Prostate gland (tissue), 2 donors: ENCODE measurements at regions not wholly inside any gene's neighbourhood (a gene's known extent, or its start where the extent isn't known, plus 50 kb on each side); places are given as distances from the start of the nearest gene placed in this dataset.
A peak's percentile ranks its signal among the peaks of the same experiment; 100 is the strongest.

Source experiments
- DNase-seq: peaks from one replicate; pipeline ENCODE4 v3.0.0-alpha.2; 2019; ENCODE audit warnings: low spot score
- H3K27ac ChIP-seq, 2 donors: fragments of 200-600 bp; sonication (generic); 2 replicates each; pipeline ENCODE4 v1.5.1; 2017 to 2019
- H3K27me3 ChIP-seq: fragments of 200-600 bp; sonication (generic); replicated peaks from 2 replicates; pipeline ENCODE4 v1.5.1; 2019; ENCODE audit not compliant: insufficient read depth
- H3K36me3 ChIP-seq, 2 donors: fragments of 200-600 bp; sonication (generic); 1 replicate in 1 of 2; 2 replicates in 1 of 2; pipeline versions ENCODE4 v1.5.1 to v1.8.1; 2017 to 2019
- H3K4me1 ChIP-seq: fragments of 200-600 bp; sonication (generic); replicated peaks from 2 replicates; pipeline ENCODE4 v1.5.1; 2019
- H3K4me3 ChIP-seq, 2 donors: fragments of 200-600 bp; sonication (generic); 2 replicates each; pipeline ENCODE4 v1.5.1; 2017 to 2019
- H3K9me3 ChIP-seq: fragments of 200-600 bp; sonication (generic); 2 replicates; pipeline ENCODE4 v1.5.1; 2017
- CTCF ChIP-seq, 4 experiments: fragments of 200-600 bp in 2 of 4; fragments of 450-650 bp in 2 of 4; sonication (generic) in 2 of 4; IDR thresholded peaks; 1 replicate in 3 of 4; 2 replicates in 1 of 4; pipeline ENCODE4 v1.5.1; 2016 to 2019; ENCODE audit warnings: antibody characterized with exemption in 4 of 4, mild to moderate bottlenecking in 2 of 4, moderate library complexity in 2 of 4
- POLR2A ChIP-seq: fragments of 450-650 bp; IDR thresholded peaks from one replicate; pipeline ENCODE4 v1.6.1; 2016; ENCODE audit warnings: antibody characterized with exemption, mild to moderate bottlenecking
- POLR2AphosphoS5 ChIP-seq: sonication (generic); formaldehyde crosslinking; IDR thresholded peaks from one replicate; pipeline ENCODE4 v1.6.1; 2017; ENCODE audit warnings: antibody characterized with exemption
- WGBS: methylation state at CpG from one replicate; pipeline ENCODE4 v1.1.5; 2018; 5-methylcytosine and 5-hydroxymethylcytosine counted together
- intact Hi-C: fragments of 100-400 bp; cut with DNase I; formaldehyde crosslinking; loops from one replicate; pipeline ENCODE4 v1.14.2; 2022

- DNase-seq = no peak
- Histone ChIP-seq H3K9me3 (no peaks in the 10 kb centered on the region), H3K36me3 (no peaks in the 10 kb centered on the region), H3K27ac (no peak overlapping the region), H3K27me3 (no peaks in the 10 kb centered on the region), H3K4me3 (no peak overlapping the region), H3K4me1 (no peaks in the 10 kb centered on the region)
- TF ChIP-seq CTCF (IDR thresholded peaks at IDR 0.05) = peak in 2 of 4 experiments; percentile 22 to 38
- TF ChIP-seq POLR2AphosphoS5 = no peak
- intact Hi-C loops = no loop called here
- WGBS = 54% methylated on average over 6 of the region's 6 CpGs
Observed at GRCh38 chr7:95718577-95719410, 53.6 kb upstream of the DYNC1I1 start.

GRCh38 chr7:95716357-95717122, 55.8 kb upstream of the DYNC1I1 start:
- Histone ChIP-seq H3K9me3 (no peaks in the 10 kb centered on the region), H3K4me1 (no peaks in the 10 kb centered on the region), H3K27ac (no peak overlapping the region), H3K4me3 (no peak overlapping the region), H3K36me3 (no peaks in the 10 kb centered on the region), H3K27me3 (no peaks in the 10 kb centered on the region)
- TF ChIP-seq POLR2AphosphoS5 = no peak
- TF ChIP-seq CTCF (IDR thresholded peaks at IDR 0.05) = no peak
- no peak for TF ChIP-seq POLR2A
- no peak for DNase-seq
- WGBS = 88% methylated on average over 5 of the region's 5 CpGs
- intact Hi-C loops = no loop called here

GRCh38 chr7:95715274-95715673, 57.1 kb upstream of the DYNC1I1 start:
- H3K36me3 ChIP-seq = no peaks in the 10 kb centered on the region
- H3K9me3 ChIP-seq = no peaks in the 10 kb centered on the region
- H3K4me1 ChIP-seq = no peaks in the 10 kb centered on the region
- no peak overlapping the region for H3K4me3 ChIP-seq
- no peak for TF ChIP-seq CTCF (IDR thresholded peaks at IDR 0.05)
- TF ChIP-seq POLR2A = no peak
- no peak for TF ChIP-seq POLR2AphosphoS5
- H3K27me3 ChIP-seq = no peaks in the 10 kb centered on the region
- DNase-seq = no peak
- no peak overlapping the region for H3K27ac ChIP-seq
- intact Hi-C loops = no loop called here

- TF ChIP-seq CTCF (IDR thresholded peaks at IDR 0.05) (no peak), POLR2AphosphoS5 (no peak), POLR2A (no peak)
- DNase-seq = no peak
- no peaks in the 10 kb centered on the region for H3K4me1 ChIP-seq
- no peaks in the 10 kb centered on the region for H3K27me3 ChIP-seq
- no peaks in the 10 kb centered on the region for H3K9me3 ChIP-seq
- H3K36me3 ChIP-seq = no peaks in the 10 kb centered on the region
- intact Hi-C loops = no loop called here
- no peak overlapping the region for H3K4me3 ChIP-seq
- H3K27ac ChIP-seq = no peak overlapping the region
Observed at GRCh38 chr7:95710711-95711110, 61.6 kb upstream of the DYNC1I1 start.

GRCh38 chr7:95700917-95701316, 71.4 kb upstream of the DYNC1I1 start:
- no peaks in the 10 kb centered on the region for H3K36me3 ChIP-seq
- H3K9me3 ChIP-seq = no peaks in the 10 kb centered on the region
- H3K27ac ChIP-seq = no peak overlapping the region
- H3K4me1 ChIP-seq = no peaks in the 10 kb centered on the region
- H3K4me3 ChIP-seq = no peak overlapping the region
- no peaks in the 10 kb centered on the region for H3K27me3 ChIP-seq
- no peak for TF ChIP-seq POLR2A
- TF ChIP-seq CTCF (IDR thresholded peaks at IDR 0.05) = no peak
- TF ChIP-seq POLR2AphosphoS5 = no peak
- no peak for DNase-seq
- intact Hi-C loops = no loop called here
